ENCODE measurements at regions not wholly inside any gene's neighbourhood (a gene's known extent, or its start where the extent isn't known, plus 50 kb on each side); places are given as distances from the start of the nearest gene placed in this dataset.
"Not testable (repeated sequence)": the region's sequence is repeated elsewhere in the genome, so short reads cannot be mapped to it uniquely, and the experiment has no call there.

DNA sequence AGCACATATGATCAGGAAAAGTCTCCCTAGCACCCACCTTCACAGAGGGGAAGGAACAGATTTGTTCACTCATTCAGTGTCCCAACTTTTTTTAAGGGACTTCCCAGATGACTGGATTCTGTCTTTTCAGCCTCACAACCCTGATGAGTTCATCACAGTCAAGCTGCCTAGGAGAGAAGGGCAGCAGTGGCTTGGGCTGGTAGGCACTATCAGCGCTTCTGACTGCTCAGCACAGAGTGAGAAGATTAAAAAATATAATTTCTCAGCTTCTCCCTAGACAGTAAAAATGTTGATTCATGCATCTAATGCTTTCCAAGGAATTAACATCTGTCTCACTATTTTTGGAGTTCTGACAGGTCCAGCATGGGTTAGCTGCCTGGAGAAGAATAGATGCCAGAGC lies 328.2 kb downstream of the DTHD1 start:
- TF ChIP-seq, protein P1, sequence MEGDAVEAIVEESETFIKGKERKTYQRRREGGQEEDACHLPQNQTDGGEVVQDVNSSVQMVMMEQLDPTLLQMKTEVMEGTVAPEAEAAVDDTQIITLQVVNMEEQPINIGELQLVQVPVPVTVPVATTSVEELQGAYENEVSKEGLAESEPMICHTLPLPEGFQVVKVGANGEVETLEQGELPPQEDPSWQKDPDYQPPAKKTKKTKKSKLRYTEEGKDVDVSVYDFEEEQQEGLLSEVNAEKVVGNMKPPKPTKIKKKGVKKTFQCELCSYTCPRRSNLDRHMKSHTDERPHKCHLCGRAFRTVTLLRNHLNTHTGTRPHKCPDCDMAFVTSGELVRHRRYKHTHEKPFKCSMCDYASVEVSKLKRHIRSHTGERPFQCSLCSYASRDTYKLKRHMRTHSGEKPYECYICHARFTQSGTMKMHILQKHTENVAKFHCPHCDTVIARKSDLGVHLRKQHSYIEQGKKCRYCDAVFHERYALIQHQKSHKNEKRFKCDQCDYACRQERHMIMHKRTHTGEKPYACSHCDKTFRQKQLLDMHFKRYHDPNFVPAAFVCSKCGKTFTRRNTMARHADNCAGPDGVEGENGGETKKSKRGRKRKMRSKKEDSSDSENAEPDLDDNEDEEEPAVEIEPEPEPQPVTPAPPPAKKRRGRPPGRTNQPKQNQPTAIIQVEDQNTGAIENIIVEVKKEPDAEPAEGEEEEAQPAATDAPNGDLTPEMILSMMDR (IDR thresholded peaks at IDR 0.05; ENCODE audit: insufficient read depth, missing control alignments), result no peak
- FAIRE-seq (no peak), DNase-seq (ENCODE audit: insufficient read length, low spot score) (no peak)

DNA sequence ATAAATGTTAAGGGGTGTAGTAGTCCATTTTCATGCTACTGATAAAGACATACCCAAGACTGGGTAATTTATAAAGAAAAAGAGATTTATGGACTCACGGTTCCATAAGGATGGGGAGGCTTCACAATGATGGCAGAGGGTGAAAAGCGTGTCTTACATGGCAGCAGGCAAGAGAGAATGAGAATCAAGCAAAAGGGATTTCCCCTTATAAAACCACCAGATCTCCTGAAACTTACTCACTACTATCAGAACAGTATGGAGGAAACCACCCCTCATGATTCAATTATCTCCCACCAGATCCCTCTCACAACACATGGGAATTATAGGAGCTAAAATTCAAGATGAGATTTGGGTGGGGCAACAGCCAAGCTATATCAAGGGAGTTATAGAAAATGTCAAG lies 329.2 kb downstream of the DTHD1 start:
- DNase-seq (ENCODE audit: insufficient read length, low spot score), result no peak
- TF ChIP-seq, protein P1 (IDR thresholded peaks at IDR 0.05; ENCODE audit: insufficient read depth, missing control alignments), result no peak
- no peak for FAIRE-seq

DNA sequence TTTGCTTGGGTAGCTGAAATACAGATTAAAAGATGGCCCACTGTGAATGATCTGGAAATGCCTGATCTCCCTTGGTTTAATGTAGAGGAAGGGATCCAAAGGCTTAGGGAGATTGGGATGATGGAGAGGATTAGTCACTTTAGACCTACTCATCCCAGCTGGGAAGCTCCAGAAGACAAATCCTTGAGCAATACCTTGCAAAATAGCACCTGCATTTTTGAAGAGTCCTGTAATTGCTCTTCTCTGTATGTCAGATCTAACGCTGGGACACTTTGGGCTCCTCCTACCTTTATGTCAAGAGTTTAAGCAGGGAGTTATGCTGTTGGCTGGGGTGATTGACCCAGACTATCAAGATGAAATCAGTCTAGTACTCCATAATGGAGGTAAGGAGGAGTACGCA lies 331.7 kb downstream of the DTHD1 start:
- DNase-seq (ENCODE audit: insufficient read length, low spot score); FAIRE-seq: not testable (repeated sequence)

DNA sequence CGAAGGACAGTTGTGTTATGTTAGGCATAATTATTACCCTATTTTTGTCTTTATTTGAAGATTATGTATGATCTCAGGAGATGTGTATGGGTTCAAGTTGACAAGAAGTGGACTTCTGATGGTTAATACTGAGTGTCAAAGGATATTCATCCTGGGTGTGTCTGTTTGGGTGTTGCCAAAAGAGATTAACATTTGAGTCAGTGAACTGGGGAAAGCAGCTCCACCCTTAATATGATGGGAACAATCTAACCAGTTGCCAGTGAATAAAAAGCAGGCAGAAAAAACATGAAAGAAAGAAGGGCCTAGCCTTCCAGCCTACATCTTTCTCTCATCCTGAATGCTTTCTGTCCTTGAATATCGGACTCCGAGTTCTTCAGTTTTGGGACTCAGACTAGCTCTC lies 332.6 kb downstream of the DTHD1 start:
- TF ChIP-seq, protein P1 (IDR thresholded peaks at IDR 0.05; ENCODE audit: insufficient read depth, missing control alignments), result no peak
- DNase-seq (ENCODE audit: insufficient read length, low spot score) (no peak), FAIRE-seq (no peak)

DNA sequence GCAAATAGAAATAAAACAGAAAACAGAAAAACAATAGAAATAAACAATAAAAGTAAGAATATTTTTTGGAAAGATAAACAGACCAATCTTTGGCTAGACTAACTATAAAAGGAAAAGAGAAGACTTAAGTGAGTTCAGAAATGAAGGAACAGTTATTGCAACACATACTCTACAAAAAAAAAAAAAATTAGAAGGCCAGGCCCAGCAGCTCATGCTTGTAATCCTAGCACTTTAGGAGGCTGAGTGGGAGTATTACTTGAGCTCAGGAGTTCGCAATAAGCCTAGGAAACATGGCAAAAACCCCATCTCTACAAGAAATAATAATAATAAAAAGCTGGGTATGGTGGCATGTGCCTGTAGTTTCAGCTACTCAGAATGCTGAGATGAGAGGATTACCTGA lies 336.7 kb downstream of the DTHD1 start:
- TF ChIP-seq, protein P1 (IDR thresholded peaks at IDR 0.05; ENCODE audit: insufficient read depth, missing control alignments), result no peak
- DNase-seq (ENCODE audit: insufficient read length, low spot score), result no peak

DNA sequence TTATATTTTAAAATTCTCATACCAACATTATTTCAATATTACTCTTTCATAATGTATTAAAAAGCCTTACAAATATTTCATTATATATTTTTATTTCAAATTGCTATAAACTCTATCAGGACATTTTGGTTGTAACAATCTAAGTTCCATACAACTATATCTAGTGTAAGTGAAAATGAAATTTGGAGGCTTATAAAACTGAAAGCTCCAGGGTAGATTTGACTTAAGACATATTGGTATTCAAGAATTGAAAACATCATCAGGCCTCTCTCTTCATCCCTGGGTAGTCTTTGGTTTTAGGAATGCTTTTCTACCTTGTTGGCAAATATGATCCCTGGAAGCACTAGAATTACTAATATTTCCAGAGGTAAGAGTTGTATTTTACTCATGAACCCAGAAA lies 342.6 kb downstream of the DTHD1 start:
- DNase-seq (ENCODE audit: insufficient read length, low spot score) (no peak), FAIRE-seq (no peak)
- TF ChIP-seq, protein P1 (IDR thresholded peaks at IDR 0.05; ENCODE audit: insufficient read depth, missing control alignments), result no peak

More for the DNA sequence above, 336.7 kb downstream of the DTHD1 start:
- FAIRE-seq, result no peak

DNA sequence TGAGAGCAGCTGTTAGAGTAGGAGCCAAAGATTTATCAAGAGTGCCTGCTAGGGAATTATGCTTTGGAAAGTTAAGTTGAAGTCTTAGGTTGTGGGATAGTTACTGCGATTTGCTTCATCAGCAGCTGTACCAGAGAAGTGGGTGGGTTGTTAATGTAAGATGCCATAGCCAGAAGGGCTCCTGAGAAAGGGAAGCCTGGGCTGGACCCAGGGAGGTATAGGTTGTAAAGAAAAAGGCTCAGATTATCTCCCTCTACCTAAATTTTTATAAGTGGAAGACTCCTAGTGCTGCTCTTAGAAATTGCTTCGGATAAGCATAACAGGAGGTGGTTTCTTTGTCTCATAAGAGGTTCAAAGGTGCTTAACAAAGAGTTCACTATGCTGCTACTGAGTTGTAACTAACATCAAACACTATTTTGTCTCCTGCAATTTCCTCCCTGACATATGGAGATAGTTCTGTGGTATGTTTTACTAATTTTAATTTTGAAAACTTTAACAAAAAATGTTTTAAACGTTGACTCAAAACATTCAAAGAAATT lies 356.9 kb downstream of the DTHD1 start:
- no peak for DNase-seq (ENCODE audit: insufficient read length, low spot score)
- TF ChIP-seq, protein P1 (IDR thresholded peaks at IDR 0.05; ENCODE audit: insufficient read depth, missing control alignments), result no peak
- no peak for FAIRE-seq

DNA sequence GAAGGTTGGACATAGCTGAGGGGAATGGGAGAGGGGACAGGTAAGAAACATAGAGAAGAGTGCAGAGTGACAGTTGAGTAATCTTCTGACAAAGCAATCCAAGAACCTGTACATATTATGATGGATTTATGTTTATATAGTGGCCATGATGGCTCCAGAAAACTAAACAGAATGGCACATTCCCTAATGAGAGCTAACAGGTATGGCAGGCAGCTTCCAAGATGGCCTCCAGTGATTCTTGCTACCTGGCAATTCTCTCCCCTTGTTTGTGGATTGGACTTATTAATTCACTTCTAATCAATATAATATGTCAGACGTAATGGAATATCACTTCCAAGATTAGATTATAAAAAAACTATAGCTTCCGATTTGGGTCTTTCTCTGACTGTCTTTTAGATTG lies 359.5 kb downstream of the DTHD1 start:
- DNase-seq (ENCODE audit: insufficient read length, low spot score), result no peak
- FAIRE-seq, result no peak
- TF ChIP-seq, protein P1 (IDR thresholded peaks at IDR 0.05; ENCODE audit: insufficient read depth, missing control alignments), result no peak

Measured in D721Med (cell line).